Caco-2 (cell line): ENCODE measurements at regions not wholly inside any gene's neighbourhood (a gene's known extent, or its start where the extent isn't known, plus 50 kb on each side); places are given as distances from the start of the nearest gene placed in this dataset.

Experiments used
- BruUV-seq: library from RNA; stranded (reverse); fragments of 400-500 nt; replicated peaks from 2 replicates; lab custom pipeline; 2021; lab: Mats Ljungman, UMichigan
- CTCF ChIA-PET: fragments of 300-600 bp; sonication (Branson Sonifier 250); formaldehyde crosslinking; loops from one replicate; lab custom pipeline; 2022; ENCODE audit warnings: antibody characterized with exemption; lab: Charles Lee
- POLR2A ChIA-PET: fragments of 300-600 bp; sonication (Branson Sonifier 250); formaldehyde crosslinking; loops from one replicate; lab custom pipeline; 2022; ENCODE audit warnings: antibody characterized with exemption; lab: Charles Lee
- DNase-seq, 2 experiments: peaks; one replicate each; pipeline versions ENCODE4 v3.0.0 to v3.0.0-alpha.2; 2020 to 2022
- H3K27me3 ChIP-seq: replicated peaks from 2 replicates; pipeline ENCODE4 v1.6.0; 2011; ENCODE audit warnings: low read length; ENCODE audit not compliant: control insufficient read depth, insufficient read depth
- H3K36me3 ChIP-seq: 2 replicates; pipeline ENCODE4 v1.5.1; 2011; ENCODE audit warnings: low read length; ENCODE audit not compliant: control insufficient read depth, insufficient read depth
- H3K4me1 ChIP-seq: fragments of 250-450 bp; sonication (Bioruptor Pico); 2 replicates; pipeline ENCODE4 v1.5.1; 2020; ENCODE audit warnings: mild to moderate bottlenecking
- H3K4me3 ChIP-seq: 2 replicates; pipeline ENCODE4 v1.5.1; 2011; ENCODE audit warnings: low read depth, mild to moderate bottlenecking, control low read depth, low read length
- H3K9me3 ChIP-seq: fragments of 250-450 bp; sonication (Bioruptor Pico); 2 replicates; pipeline ENCODE4 v1.5.1; 2020; ENCODE audit warnings: mild to moderate bottlenecking, moderate library complexity
- H3K27ac Mint-ChIP-seq: one replicate; pipeline ENCODE4 v1.8.0; 2022; ENCODE audit warnings: mixed read lengths; ENCODE audit not compliant: unreplicated experiment
- H3K27me3 Mint-ChIP-seq: one replicate; pipeline ENCODE4 v1.8.0; 2022; ENCODE audit warnings: mixed read lengths; ENCODE audit not compliant: insufficient read depth, unreplicated experiment
- H3K36me3 Mint-ChIP-seq: one replicate; pipeline ENCODE4 v1.8.0; 2022; ENCODE audit warnings: mild to moderate bottlenecking, mixed read lengths; ENCODE audit not compliant: insufficient read depth, unreplicated experiment
- H3K4me1 Mint-ChIP-seq: one replicate; pipeline ENCODE4 v1.8.0; 2022; ENCODE audit warnings: low read depth, mixed read lengths; ENCODE audit not compliant: unreplicated experiment
- H3K4me3 Mint-ChIP-seq: one replicate; pipeline ENCODE4 v1.8.0; 2022; ENCODE audit warnings: mild to moderate bottlenecking, moderate library complexity, mixed read lengths; ENCODE audit not compliant: unreplicated experiment
- H3K9me3 Mint-ChIP-seq: one replicate; pipeline ENCODE4 v1.8.0; 2022; ENCODE audit warnings: mixed read lengths; ENCODE audit not compliant: unreplicated experiment
- CTCF ChIP-seq, 2 experiments: fragments of 200-600 bp in 1 of 2; IDR thresholded peaks; 1 replicate in 1 of 2; 2 replicates in 1 of 2; pipeline versions ENCODE4 v1.5.1 to v1.8.0; 2011 to 2022; ENCODE audit warnings: antibody characterized with exemption in 1 of 2, control low read depth in 1 of 2, inconsistent platforms in 1 of 2, low read depth in 1 of 2, low read length in 1 of 2, mild to moderate bottlenecking in 1 of 2, moderate library complexity in 1 of 2; ENCODE audit not compliant: insufficient read depth in 1 of 2, severe bottlenecking in 1 of 2, unreplicated experiment in 1 of 2
- intact Hi-C: fragments of 100-400 bp; cut with micrococcal nuclease; formaldehyde crosslinking; loops from one replicate; pipeline ENCODE4 v1.10.0; 2022; ENCODE audit not compliant: unreplicated experiment

- no peaks in the 10 kb centered on the region for H3K27me3 Mint-ChIP-seq
- POLR2A ChIA-PET: no interaction called here
Observed at GRCh38 chr1:96116731-96117130, 604.9 kb upstream of the PTBP2 start.

DNA sequence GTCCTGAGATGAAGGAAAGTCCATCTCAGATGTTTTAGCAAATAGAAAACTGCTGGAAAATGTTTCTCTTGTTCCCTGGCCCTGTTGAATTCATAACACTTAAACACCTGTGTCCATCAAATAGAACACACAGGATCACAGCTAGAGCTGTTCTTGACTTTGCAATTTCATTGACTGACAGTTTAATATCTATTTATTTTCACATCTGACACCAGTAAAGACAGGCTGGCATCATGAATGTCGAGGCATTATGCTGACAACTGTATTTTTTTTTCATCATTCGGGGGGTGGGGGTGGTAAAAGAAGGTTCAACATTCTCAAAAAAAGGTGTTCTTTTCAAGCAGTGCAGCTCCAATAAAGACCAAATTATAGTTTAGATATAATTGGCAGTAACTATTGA is 591.2 kb upstream of the PTBP2 start:
- intact Hi-C loops: no loop called here
- Mint-ChIP-seq H3K27me3 (no peaks in the 10 kb centered on the region), H3K27ac (no peak overlapping the region), H3K36me3 (no peaks in the 10 kb centered on the region), H3K4me1 (no peaks in the 10 kb centered on the region), H3K9me3 (no peaks in the 10 kb centered on the region), H3K4me3 (no peak overlapping the region)
- no TSS peak for BruUV-seq
- CTCF ChIA-PET: no interaction called here
- no peak for TF ChIP-seq CTCF (IDR thresholded peaks at IDR 0.05; ENCODE audit: insufficient read depth in 1 of 2, low read depth in 1 of 2, low read length in 1 of 2, severe bottlenecking in 1 of 2, unreplicated experiment in 1 of 2)
- no peaks in the 10 kb centered on the region for H3K27me3 ChIP-seq
- no peaks in the 10 kb centered on the region for H3K4me1 ChIP-seq
- no peaks in the 10 kb centered on the region for H3K9me3 ChIP-seq
- DNase-seq: no peak
- no peaks in the 10 kb centered on the region for H3K36me3 ChIP-seq
- POLR2A ChIA-PET: no interaction called here
- no peak overlapping the region for H3K4me3 ChIP-seq

More at GRCh38 chr1:96116731-96117130, 604.9 kb upstream of the PTBP2 start:
- Histone ChIP-seq H3K36me3 (no peaks in the 10 kb centered on the region), H3K9me3 (no peaks in the 10 kb centered on the region), H3K27me3 (no peaks in the 10 kb centered on the region), H3K4me3 (no peak overlapping the region), H3K4me1 (no peaks in the 10 kb centered on the region)
- BruUV-seq: no TSS peak
- intact Hi-C loops: no loop called here
- no peak for DNase-seq
- Mint-ChIP-seq H3K36me3 (no peaks in the 10 kb centered on the region), H3K4me1 (no peaks in the 10 kb centered on the region), H3K9me3 (no peaks in the 10 kb centered on the region), H3K27ac (no peak overlapping the region), H3K4me3 (no peak overlapping the region)
- TF ChIP-seq CTCF (IDR thresholded peaks at IDR 0.05; ENCODE audit: insufficient read depth in 1 of 2, low read depth in 1 of 2, low read length in 1 of 2, severe bottlenecking in 1 of 2, unreplicated experiment in 1 of 2): no peak
- CTCF ChIA-PET: interaction anchor here (0.6 kb wide), 1 partner anchor 1942 kb away, joined by 3 read pairs; no protein-coding TSS in a partner anchor

- intact Hi-C loops: no loop called here
- Mint-ChIP-seq H3K36me3 (no peaks in the 10 kb centered on the region), H3K4me1 (no peaks in the 10 kb centered on the region), H3K27ac (no peak overlapping the region), H3K27me3 (no peaks in the 10 kb centered on the region), H3K4me3 (no peak overlapping the region), H3K9me3 (no peaks in the 10 kb centered on the region)
- BruUV-seq: no TSS peak
- ChIA-PET POLR2A (no interaction called here), CTCF (no interaction called here)
- DNase-seq: no peak
- no peak overlapping the region for H3K4me3 ChIP-seq
- H3K4me1 ChIP-seq: no peaks in the 10 kb centered on the region
- no peaks in the 10 kb centered on the region for H3K9me3 ChIP-seq
- no peak for TF ChIP-seq CTCF (IDR thresholded peaks at IDR 0.05; ENCODE audit: insufficient read depth in 1 of 2, low read depth in 1 of 2, low read length in 1 of 2, severe bottlenecking in 1 of 2, unreplicated experiment in 1 of 2)
- H3K27me3 ChIP-seq: no peaks in the 10 kb centered on the region
- no peaks in the 10 kb centered on the region for H3K36me3 ChIP-seq
Observed at GRCh38 chr1:96144636-96145035, 576.9 kb upstream of the PTBP2 start.
